BJ (cell line): ENCODE measurements at regions not wholly inside any gene's neighbourhood (a gene's known extent, or its start where the extent isn't known, plus 50 kb on each side); places are given as distances from the start of the nearest gene placed in this dataset.

ENCODE experiments used
- CTCF ChIA-PET: fragments of 350-600 bp; formaldehyde crosslinking; extraction: SDS; loops from one replicate; lab custom pipeline; 2021; ENCODE audit warnings: antibody characterized with exemption, inconsistent platforms; lab: Yijun Ruan, JAX
- POLR2A ChIA-PET: fragments of 300-600 bp; sonication (Branson Sonifier 250); formaldehyde crosslinking; extraction: SDS; loops from one replicate; lab custom pipeline; 2021; ENCODE audit warnings: antibody characterized with exemption; lab: Charles Lee
- DNase-seq: peaks from one replicate; pipeline ENCODE4 v3.0.0-alpha.2; 2011; ENCODE audit warnings: low read depth
- H3K27me3 ChIP-seq: 2 replicates; pipeline ENCODE4 v1.6.0; 2011; ENCODE audit warnings: low read length; ENCODE audit not compliant: control insufficient read depth, insufficient read depth
- H3K36me3 ChIP-seq: 2 replicates; pipeline ENCODE4 v1.5.1; 2011; ENCODE audit warnings: low read length; ENCODE audit not compliant: control insufficient read depth, insufficient read depth
- H3K4me3 ChIP-seq: 2 replicates; pipeline ENCODE4 v1.5.1; 2011; ENCODE audit warnings: low read depth, mild to moderate bottlenecking, control low read depth, low read length
- CTCF ChIP-seq: IDR thresholded peaks from 2 replicates; pipeline ENCODE4 v1.5.1; 2011; ENCODE audit warnings: low read depth, mild to moderate bottlenecking, control low read depth, inconsistent platforms, low read length, moderate library complexity; ENCODE audit not compliant: insufficient read depth

- CTCF ChIA-PET: no interaction called here
These were observed 252.2 kb downstream of the HACE1 start for GRCh38 chr6:104607501-104607900.

GRCh38 chr6:104606361-104606760, 253.4 kb downstream of the HACE1 start:
- H3K36me3 ChIP-seq: no peaks in the 10 kb centered on the region
- DNase-seq: no peak
- H3K4me3 ChIP-seq: no peak overlapping the region
- no peak for TF ChIP-seq CTCF
- ChIA-PET CTCF (interaction anchor here (0.8 kb wide), 1 partner anchor 14 kb away, joined by 3 read pairs; no protein-coding TSS in a partner anchor), POLR2A (no interaction called here)
- H3K27me3 ChIP-seq: no peaks in the 10 kb centered on the region

More at GRCh38 chr6:104607501-104607900, 252.2 kb downstream of the HACE1 start:
- Histone ChIP-seq H3K36me3 (no peaks in the 10 kb centered on the region), H3K4me3 (no peak overlapping the region), H3K27me3 (no peaks in the 10 kb centered on the region)
- POLR2A ChIA-PET: no interaction called here
- DNase-seq: no peak
- TF ChIP-seq CTCF: no peak

- CTCF ChIA-PET: interaction anchor here (1.0 kb wide), 1 partner anchor 21 kb away, joined by 3 read pairs; no protein-coding TSS in a partner anchor
- POLR2A ChIA-PET: no interaction called here
- Histone ChIP-seq H3K36me3 (no peaks in the 10 kb centered on the region), H3K4me3 (no peak overlapping the region), H3K27me3 (no peaks in the 10 kb centered on the region)
- no peak for TF ChIP-seq CTCF
- DNase-seq: no peak
These were observed 255.0 kb downstream of the HACE1 start for GRCh38 chr6:104604685-104605084.

- no peaks in the 10 kb centered on the region for H3K27me3 ChIP-seq
- H3K36me3 ChIP-seq: no peaks in the 10 kb centered on the region
- H3K4me3 ChIP-seq: no peak overlapping the region
- ChIA-PET POLR2A (no interaction called here), CTCF (interaction anchor here (0.7 to 0.8 kb wide), 2 partner anchors 11 to 77 kb away, joined by 3 read pairs; no protein-coding TSS in a partner anchor)
- no peak for TF ChIP-seq CTCF
- no peak for DNase-seq
These were observed 256.5 kb downstream of the HACE1 start for GRCh38 chr6:104603108-104603745.

GRCh38 chr6:104601721-104602120, 258.0 kb downstream of the HACE1 start:
- Histone ChIP-seq H3K36me3 (no peaks in the 10 kb centered on the region), H3K4me3 (no peak overlapping the region), H3K27me3 (no peaks in the 10 kb centered on the region)
- TF ChIP-seq CTCF: no peak
- ChIA-PET CTCF (interaction anchor here (1.3 kb wide), 1 partner anchor 9 kb away, joined by 4 read pairs; no protein-coding TSS in a partner anchor), POLR2A (no interaction called here)
- no peak for DNase-seq
